NT2/D1 (cell line): ENCODE measurements at regions not wholly inside any gene's neighbourhood (a gene's known extent, or its start where the extent isn't known, plus 50 kb on each side); places are given as distances from the start of the nearest gene placed in this dataset.
A peak's percentile ranks its signal among the peaks of the same experiment; 100 is the strongest.

Experiments used
- DNase-seq: peaks from one replicate; pipeline ENCODE4 v3.0.0-alpha.2; 2011; ENCODE audit warnings: low read depth, low spot score
- H3K27me3 ChIP-seq: 2 replicates; pipeline ENCODE4 v1.6.0; 2011; ENCODE audit warnings: mild to moderate bottlenecking; ENCODE audit not compliant: insufficient read length, insufficient read depth
- H3K36me3 ChIP-seq: 2 replicates; pipeline ENCODE4 v1.6.1; 2011; ENCODE audit warnings: mild to moderate bottlenecking, low read length, mixed read lengths; ENCODE audit not compliant: insufficient read depth, insufficient read length
- H3K4me1 ChIP-seq: 2 replicates; pipeline ENCODE4 v1.5.1; 2011; ENCODE audit not compliant: insufficient read depth, insufficient read length
- H3K4me3 ChIP-seq: 2 replicates; pipeline ENCODE4 v1.5.1; 2011; ENCODE audit warnings: low read depth; ENCODE audit not compliant: insufficient read length
- H3K9ac ChIP-seq: 2 replicates; pipeline ENCODE4 v1.6.0; 2011; ENCODE audit warnings: low read depth; ENCODE audit not compliant: insufficient read length
- H3K9me3 ChIP-seq: 2 replicates; pipeline ENCODE4 v1.5.1; 2011; ENCODE audit warnings: mild to moderate bottlenecking, low read length; ENCODE audit not compliant: insufficient read depth
- SUZ12 ChIP-seq: IDR thresholded peaks from 2 replicates; pipeline ENCODE4 v1.6.1; 2011; ENCODE audit not compliant: insufficient read length, insufficient read depth; ENCODE audit errors: extremely low read depth
- YY1 ChIP-seq: IDR thresholded peaks from 2 replicates; pipeline ENCODE4 v1.6.1; 2011; ENCODE audit not compliant: insufficient read length, insufficient read depth
- ZNF274 ChIP-seq: IDR thresholded peaks from 2 replicates; pipeline ENCODE4 v1.6.1; 2011; ENCODE audit warnings: mild to moderate bottlenecking, low read depth, low read length

- Histone ChIP-seq H3K27me3 (no peaks in the 10 kb centered on the region), H3K4me3 (no peak overlapping the region), H3K9ac (no peak overlapping the region), H3K36me3 (no peaks in the 10 kb centered on the region), H3K9me3 (no peaks in the 10 kb centered on the region), H3K4me1 (no peaks in the 10 kb centered on the region)
- TF ChIP-seq ZNF274, result no peak
- no peak for TF ChIP-seq YY1
- TF ChIP-seq SUZ12, result no peak
- DNase-seq, result peak; percentile 27
Measured at GRCh38 chr13:60629158-60629557, 232.1 kb downstream of the TDRD3 start.

GRCh38 chr13:60627071-60627686 lies 230.2 kb downstream of the TDRD3 start:
- H3K36me3 ChIP-seq, result no peaks in the 10 kb centered on the region
- TF ChIP-seq YY1, result no peak
- no peak for TF ChIP-seq SUZ12
- no peak for TF ChIP-seq ZNF274
- no peak overlapping the region for H3K4me3 ChIP-seq
- DNase-seq, result peak; percentile 47
- H3K4me1 ChIP-seq, result no peaks in the 10 kb centered on the region
- H3K9me3 ChIP-seq, result no peaks in the 10 kb centered on the region
- no peaks in the 10 kb centered on the region for H3K27me3 ChIP-seq
- no peak overlapping the region for H3K9ac ChIP-seq
